ENCODE measurements at regions not wholly inside any gene's neighbourhood (a gene's known extent, or its start where the extent isn't known, plus 50 kb on each side); places are given as distances from the start of the nearest gene placed in this dataset.

DNA sequence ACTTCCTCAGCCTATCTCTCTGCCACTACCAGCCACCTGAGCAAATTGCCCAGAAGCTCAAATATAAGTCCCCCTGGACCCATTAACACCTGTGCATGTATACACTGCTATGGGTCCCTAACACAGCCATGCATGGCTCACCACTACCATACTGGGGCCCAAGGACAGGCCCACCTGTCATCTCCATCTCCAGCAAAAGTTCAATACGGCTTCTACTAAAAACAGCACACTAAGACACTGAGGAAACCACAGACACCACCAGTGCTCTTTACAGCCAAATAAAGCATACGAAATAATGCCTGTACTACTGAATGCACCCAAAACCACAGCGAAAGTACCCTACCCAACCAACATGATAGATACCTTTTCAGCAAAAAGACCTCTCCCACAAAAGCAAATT is 85.6 kb upstream of the GHR start:
- Histone ChIP-seq H3K9ac (ENCODE audit: low read length) (no peak overlapping the region), H3K79me2 (ENCODE audit: insufficient read depth, low read length) (no peaks in the 10 kb centered on the region), H3K9me3 (ENCODE audit: control insufficient read depth in 1 of 2, insufficient read depth in 1 of 2, low read depth in 1 of 2, low read length in 2 of 2) (peaks cover 0 to 4% of the 10 kb centered on the region in 2 experiments; a peak in 2 of 4 replicates), H3K27me3 (ENCODE audit: insufficient read depth, low read length) (no peaks in the 10 kb centered on the region), H3K4me1 (ENCODE audit: control insufficient read depth in 1 of 2, insufficient read depth in 2 of 2, low read length in 2 of 2) (no peaks in the 10 kb centered on the region), H3K9me2 (ENCODE audit: insufficient read depth) (no peaks in the 10 kb centered on the region), H4K20me1 (ENCODE audit: insufficient read depth) (no peaks in the 10 kb centered on the region; the same call in 1 of the 2 replicates), H3K4me2 (ENCODE audit: low read length) (no peak overlapping the region), H3K27ac (ENCODE audit: low read depth, low read length) (no peak overlapping the region), H3K36me3 (ENCODE audit: control insufficient read depth in 1 of 2, insufficient read depth in 2 of 2, low read length in 2 of 2) (no peaks in the 10 kb centered on the region), H2AFZ (ENCODE audit: low read depth, low read length, poor library complexity, severe bottlenecking) (no peak overlapping the region), H3K4me3 (replicated peaks in 1 of 2; ENCODE audit: low read depth in 1 of 2, low read length in 2 of 2) (no peak overlapping the region)
- ATAC-seq (no peak), DNase-seq (ENCODE audit: low read depth, low spot score) (no peak)
- no TSS peak for BruUV-seq (replicated peaks)
- CTCF ChIA-PET, result no interaction called here
- POLR2A ChIA-PET, result no interaction called here
- intact Hi-C loops (cut with micrococcal nuclease), result no loop called here
- RAD21 ChIA-PET (ENCODE audit: low non-redundant PET in 1 of 2, low total read pairs in 2 of 2, uncharacterized antibody in 2 of 2, unreplicated experiment in 2 of 2), result no interaction called here
- no peak for TF ChIP-seq RAD21 (IDR thresholded peaks at IDR 0.05; ENCODE audit: low read depth)
- TF ChIP-seq SP1 (IDR thresholded peaks at IDR 0.05; ENCODE audit: low read depth), result no peak
- no peak for TF ChIP-seq EZH2phosphoT487 (IDR thresholded peaks at IDR 0.05; ENCODE audit: borderline replicate concordance)
- no peak for TF ChIP-seq EGR1 (IDR thresholded peaks at IDR 0.05; ENCODE audit: low read depth)
- TF ChIP-seq ELF1 (IDR thresholded peaks at IDR 0.05; ENCODE audit: borderline replicate concordance, low read depth), result no peak
- no peak for TF ChIP-seq ZFX (IDR thresholded peaks at IDR 0.05)
- TF ChIP-seq, protein P1, sequence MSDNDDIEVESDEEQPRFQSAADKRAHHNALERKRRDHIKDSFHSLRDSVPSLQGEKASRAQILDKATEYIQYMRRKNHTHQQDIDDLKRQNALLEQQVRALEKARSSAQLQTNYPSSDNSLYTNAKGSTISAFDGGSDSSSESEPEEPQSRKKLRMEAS (IDR thresholded peaks at IDR 0.05), result no peak

DNA sequence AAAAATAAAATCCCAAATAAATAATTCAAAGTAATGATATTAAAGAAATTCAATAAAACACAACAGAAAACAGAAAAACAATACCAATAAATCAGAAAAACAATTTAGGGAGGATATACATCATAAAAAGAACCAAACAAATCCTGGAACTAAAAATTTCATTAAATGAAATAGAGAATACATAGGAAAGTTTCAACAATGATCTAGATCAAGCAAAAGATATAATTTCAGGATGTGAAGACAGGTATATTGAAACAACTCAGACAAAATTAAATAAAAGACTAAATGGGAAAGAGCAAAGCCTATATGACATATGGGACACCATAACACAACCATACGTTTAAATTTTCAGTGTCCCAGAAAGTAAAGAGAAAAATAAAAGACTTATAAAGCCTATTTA is 85.1 kb upstream of the GHR start:
- RAD21 ChIA-PET (ENCODE audit: low non-redundant PET in 1 of 2, low total read pairs in 2 of 2, uncharacterized antibody in 2 of 2, unreplicated experiment in 2 of 2), result interaction anchor here in 1 of 2 experiments (0.6 kb wide), 1 partner anchor 52 kb away, joined by 4 read pairs; no protein-coding TSS in a partner anchor
- H3K4me1 ChIP-seq (ENCODE audit: control insufficient read depth in 1 of 2, insufficient read depth in 2 of 2, low read length in 2 of 2), result no peaks in the 10 kb centered on the region
- intact Hi-C loops (cut with micrococcal nuclease), result no loop called here
- no peaks in the 10 kb centered on the region for H3K36me3 ChIP-seq (ENCODE audit: control insufficient read depth in 1 of 2, insufficient read depth in 2 of 2, low read length in 2 of 2)
- CTCF ChIA-PET, result no interaction called here
- peaks cover 0 to 4% of the 10 kb centered on the region in 2 experiments; a peak in 2 of 4 replicates for H3K9me3 ChIP-seq (ENCODE audit: control insufficient read depth in 1 of 2, insufficient read depth in 1 of 2, low read depth in 1 of 2, low read length in 2 of 2)
- no peak overlapping the region for H3K4me3 ChIP-seq (replicated peaks in 1 of 2; ENCODE audit: low read depth in 1 of 2, low read length in 2 of 2)
- H3K4me2 ChIP-seq (ENCODE audit: low read length), result no peak overlapping the region
- no peaks in the 10 kb centered on the region for H3K9me2 ChIP-seq (ENCODE audit: insufficient read depth)
- H3K79me2 ChIP-seq (ENCODE audit: insufficient read depth, low read length), result no peaks in the 10 kb centered on the region
- no peaks in the 10 kb centered on the region; the same call in 1 of the 2 replicates for H4K20me1 ChIP-seq (ENCODE audit: insufficient read depth)
- no peak overlapping the region for H2AFZ ChIP-seq (ENCODE audit: low read depth, low read length, poor library complexity, severe bottlenecking)
- no peak overlapping the region for H3K27ac ChIP-seq (ENCODE audit: low read depth, low read length)
- TF ChIP-seq EGR1 (IDR thresholded peaks at IDR 0.05; ENCODE audit: low read depth) (no peak), TCF7L2 (IDR thresholded peaks at IDR 0.05; ENCODE audit: borderline replicate concordance, extremely low read depth, insufficient read depth, insufficient read length) (no peak), SP1 (IDR thresholded peaks at IDR 0.05; ENCODE audit: low read depth) (no peak), RAD21 (IDR thresholded peaks at IDR 0.05; ENCODE audit: low read depth) (no peak), POLR2A (IDR thresholded peaks at IDR 0.05; ENCODE audit: borderline replicate concordance, extremely low read depth, insufficient read depth, insufficient read length) (no peak), SIN3A (IDR thresholded peaks at IDR 0.05; ENCODE audit: low read depth) (no peak), ELF1 (IDR thresholded peaks at IDR 0.05; ENCODE audit: borderline replicate concordance, low read depth) (no peak)
- TF ChIP-seq, protein P1 (IDR thresholded peaks at IDR 0.05), result no peak
- TF ChIP-seq, protein P2, sequence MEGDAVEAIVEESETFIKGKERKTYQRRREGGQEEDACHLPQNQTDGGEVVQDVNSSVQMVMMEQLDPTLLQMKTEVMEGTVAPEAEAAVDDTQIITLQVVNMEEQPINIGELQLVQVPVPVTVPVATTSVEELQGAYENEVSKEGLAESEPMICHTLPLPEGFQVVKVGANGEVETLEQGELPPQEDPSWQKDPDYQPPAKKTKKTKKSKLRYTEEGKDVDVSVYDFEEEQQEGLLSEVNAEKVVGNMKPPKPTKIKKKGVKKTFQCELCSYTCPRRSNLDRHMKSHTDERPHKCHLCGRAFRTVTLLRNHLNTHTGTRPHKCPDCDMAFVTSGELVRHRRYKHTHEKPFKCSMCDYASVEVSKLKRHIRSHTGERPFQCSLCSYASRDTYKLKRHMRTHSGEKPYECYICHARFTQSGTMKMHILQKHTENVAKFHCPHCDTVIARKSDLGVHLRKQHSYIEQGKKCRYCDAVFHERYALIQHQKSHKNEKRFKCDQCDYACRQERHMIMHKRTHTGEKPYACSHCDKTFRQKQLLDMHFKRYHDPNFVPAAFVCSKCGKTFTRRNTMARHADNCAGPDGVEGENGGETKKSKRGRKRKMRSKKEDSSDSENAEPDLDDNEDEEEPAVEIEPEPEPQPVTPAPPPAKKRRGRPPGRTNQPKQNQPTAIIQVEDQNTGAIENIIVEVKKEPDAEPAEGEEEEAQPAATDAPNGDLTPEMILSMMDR (IDR thresholded peaks at IDR 0.05 in 2 of 3, conservative IDR thresholded peaks at IDR 0.05 in 1 of 3; ENCODE audit: borderline replicate concordance in 1 of 3, insufficient read depth in 1 of 3, low read depth in 2 of 3, low read length in 2 of 3), result no peak
- TF ChIP-seq, protein P3, sequence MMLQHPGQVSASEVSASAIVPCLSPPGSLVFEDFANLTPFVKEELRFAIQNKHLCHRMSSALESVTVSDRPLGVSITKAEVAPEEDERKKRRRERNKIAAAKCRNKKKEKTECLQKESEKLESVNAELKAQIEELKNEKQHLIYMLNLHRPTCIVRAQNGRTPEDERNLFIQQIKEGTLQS (IDR thresholded peaks at IDR 0.05), result no peak
- DNase-seq (ENCODE audit: low read depth, low spot score), result no peak
- H3K27me3 ChIP-seq (ENCODE audit: insufficient read depth, low read length), result no peaks in the 10 kb centered on the region
- POLR2A ChIA-PET, result no interaction called here
- no TSS peak for BruUV-seq (replicated peaks)
- H3K9ac ChIP-seq (ENCODE audit: low read length), result no peak overlapping the region
- ATAC-seq, result no peak
